Body of pancreas (tissue), 4 donors: ENCODE measurements at regions not wholly inside any gene's neighbourhood (a gene's known extent, or its start where the extent isn't known, plus 50 kb on each side); places are given as distances from the start of the nearest gene placed in this dataset.

Source experiments
- ATAC-seq: fragments of 150-250 bp; one replicate; pipeline ENCODE4 v1.9.1; 2016
- DNase-seq, 4 donors: peaks; one replicate each; pipeline ENCODE4 v3.0.0-alpha.2; 2019
- H3K27ac ChIP-seq, 4 donors: fragments of 200-600 bp; sonication (generic); 1 replicate in 3 of 4; 2 replicates in 1 of 4; pipeline versions ENCODE4 v1.5.1 to v1.6.1; 2016 to 2019; ENCODE audit warnings: mild to moderate bottlenecking in 1 of 4, mixed read lengths in 1 of 4, moderate library complexity in 1 of 4
- H3K27me3 ChIP-seq, 2 donors: fragments of 200-600 bp; sonication (generic); one replicate each; pipeline ENCODE4 v1.6.0; 2016; ENCODE audit warnings: mild to moderate bottlenecking in 1 of 2
- H3K36me3 ChIP-seq, 2 donors: fragments of 200-600 bp; sonication (generic); replicated peaks in 1 of 2; 2 replicates each; pipeline ENCODE4 v1.5.1; 2016; ENCODE audit warnings: low read depth in 2 of 2; ENCODE audit not compliant: insufficient read depth in 1 of 2
- H3K4me1 ChIP-seq: fragments of 200-600 bp; sonication (generic); one replicate; pipeline ENCODE4 v1.6.0; 2016
- H3K4me3 ChIP-seq, 2 donors: fragments of 200-600 bp; sonication (generic); 1 replicate in 1 of 2; 2 replicates in 1 of 2; pipeline ENCODE4 v1.5.1; 2016 to 2019
- H3K9me3 ChIP-seq, 3 donors: fragments of 200-600 bp; sonication (generic); 1 replicate in 2 of 3; 2 replicates in 1 of 3; pipeline ENCODE4 v1.5.1; 2016
- POLR2A ChIP-seq, 3 donors: fragments of 450-650 bp; IDR thresholded peaks; one replicate each; pipeline ENCODE4 v1.6.1; 2016; ENCODE audit warnings: antibody characterized with exemption in 3 of 3, mild to moderate bottlenecking in 2 of 3
- WGBS, 2 donors: methylation state at CpG; one replicate each; pipeline ENCODE4 v1.1.5; 2017; 5-methylcytosine and 5-hydroxymethylcytosine counted together
- intact Hi-C: fragments of 100-400 bp; cut with DNase I; formaldehyde crosslinking; loops from one replicate; pipeline ENCODE4 v1.15.1; 2023
- TF ChIP-seq, protein P1 (sequence below), 7 experiments: fragments of 450-650 bp in 4 of 7; fragments of 200-600 bp in 3 of 7; sonication (generic) in 3 of 7; IDR thresholded peaks; one replicate each; pipeline ENCODE4 v1.5.1; 2016 to 2019; ENCODE audit warnings: antibody characterized with exemption in 7 of 7

DNA sequence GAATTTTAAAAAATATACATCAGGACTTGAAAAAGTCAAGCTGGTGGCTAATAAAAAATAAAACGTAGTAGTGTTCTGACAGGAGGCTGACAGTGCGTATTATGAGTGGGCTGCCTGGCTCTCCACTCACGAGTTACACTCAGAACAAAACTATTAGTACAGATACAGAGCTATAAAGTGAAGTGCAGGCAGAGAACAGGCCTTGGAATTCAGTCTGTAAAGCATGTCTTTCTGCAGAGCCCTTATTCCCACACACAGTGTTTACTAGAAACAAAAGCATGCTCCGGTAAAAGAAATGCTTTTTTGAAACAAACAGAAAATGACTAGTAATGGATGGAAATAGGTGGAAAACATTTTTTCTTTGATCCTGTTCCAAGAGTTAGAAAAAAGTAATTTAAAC lies 334.7 kb downstream of the DIRAS2 start:
- no peak for DNase-seq
- TF ChIP-seq, protein P1, sequence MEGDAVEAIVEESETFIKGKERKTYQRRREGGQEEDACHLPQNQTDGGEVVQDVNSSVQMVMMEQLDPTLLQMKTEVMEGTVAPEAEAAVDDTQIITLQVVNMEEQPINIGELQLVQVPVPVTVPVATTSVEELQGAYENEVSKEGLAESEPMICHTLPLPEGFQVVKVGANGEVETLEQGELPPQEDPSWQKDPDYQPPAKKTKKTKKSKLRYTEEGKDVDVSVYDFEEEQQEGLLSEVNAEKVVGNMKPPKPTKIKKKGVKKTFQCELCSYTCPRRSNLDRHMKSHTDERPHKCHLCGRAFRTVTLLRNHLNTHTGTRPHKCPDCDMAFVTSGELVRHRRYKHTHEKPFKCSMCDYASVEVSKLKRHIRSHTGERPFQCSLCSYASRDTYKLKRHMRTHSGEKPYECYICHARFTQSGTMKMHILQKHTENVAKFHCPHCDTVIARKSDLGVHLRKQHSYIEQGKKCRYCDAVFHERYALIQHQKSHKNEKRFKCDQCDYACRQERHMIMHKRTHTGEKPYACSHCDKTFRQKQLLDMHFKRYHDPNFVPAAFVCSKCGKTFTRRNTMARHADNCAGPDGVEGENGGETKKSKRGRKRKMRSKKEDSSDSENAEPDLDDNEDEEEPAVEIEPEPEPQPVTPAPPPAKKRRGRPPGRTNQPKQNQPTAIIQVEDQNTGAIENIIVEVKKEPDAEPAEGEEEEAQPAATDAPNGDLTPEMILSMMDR (IDR thresholded peaks at IDR 0.05) = no peak
- no peak for TF ChIP-seq POLR2A (IDR thresholded peaks at IDR 0.05)
- H3K9me3 ChIP-seq = no peaks in the 10 kb centered on the region
- H3K27me3 ChIP-seq = no peaks in the 10 kb centered on the region
- no peaks in the 10 kb centered on the region for H3K4me1 ChIP-seq
- intact Hi-C loops = no loop called here
- H3K36me3 ChIP-seq = no peaks in the 10 kb centered on the region
- no peak overlapping the region for H3K27ac ChIP-seq
- H3K4me3 ChIP-seq = no peak overlapping the region
- ATAC-seq = no peak
- 59 to 73% methylated on average over 4 of the region's 4 CpGs for WGBS, 2 donors

DNA sequence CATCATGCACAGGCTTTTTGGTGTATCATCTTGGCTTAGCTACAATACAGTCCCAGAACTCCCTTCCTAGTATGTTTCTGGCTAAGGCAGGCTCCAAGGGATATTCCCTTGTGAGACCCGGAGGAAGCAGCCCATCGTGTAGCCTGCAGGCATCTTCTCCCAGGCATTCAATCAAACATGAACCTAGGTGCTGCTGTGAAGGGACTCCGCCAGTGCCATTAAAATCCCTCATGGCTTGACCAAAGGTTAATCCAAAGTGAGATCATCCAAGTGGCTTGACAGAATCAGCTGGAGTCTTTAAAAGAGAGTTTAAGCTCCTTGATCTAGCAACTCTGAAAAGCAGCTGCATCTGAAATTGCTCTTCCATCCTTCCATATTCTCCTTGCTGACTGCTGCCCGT lies 333.9 kb downstream of the DIRAS2 start:
- Histone ChIP-seq H3K27ac (no peak overlapping the region), H3K4me3 (no peak overlapping the region)
- no peak for DNase-seq

DNA sequence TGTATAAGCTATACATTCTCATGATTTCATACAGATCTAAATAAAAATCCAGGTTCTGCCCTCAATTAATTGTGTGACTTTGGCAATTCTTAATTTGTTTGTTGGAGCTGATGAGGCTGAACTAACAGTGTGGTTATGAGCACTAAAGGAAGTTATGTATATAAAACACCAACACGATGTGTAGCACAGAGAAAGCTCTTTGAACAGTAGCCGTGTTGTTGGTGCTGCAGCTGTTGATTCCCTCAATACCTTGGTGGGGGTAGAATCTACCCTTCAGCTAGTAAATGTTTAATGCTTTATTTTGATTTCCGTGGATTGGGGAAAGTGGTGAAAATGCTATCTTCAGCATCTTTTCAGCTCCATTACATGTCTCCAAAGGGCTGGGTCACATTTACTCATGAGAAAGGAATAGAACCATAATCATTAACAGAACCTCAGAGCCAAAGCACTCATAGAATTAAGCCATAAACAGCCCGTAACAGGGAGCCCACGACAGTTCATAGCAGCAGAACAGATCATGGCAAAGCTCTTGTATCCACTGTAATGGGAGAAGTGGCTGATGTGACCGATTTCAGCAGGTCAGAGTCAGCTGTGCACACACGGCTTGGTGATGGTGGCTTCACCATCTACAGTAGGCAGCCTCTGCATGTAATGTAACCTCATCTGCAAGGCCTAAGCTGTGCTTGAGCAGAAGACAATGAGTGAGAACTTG lies 332.7 kb downstream of the DIRAS2 start:
- intact Hi-C loops = no loop called here
- DNase-seq (peak in 1 of 4 donors; percentile 25), ATAC-seq (no peak)
- Histone ChIP-seq H3K4me3 (no peak overlapping the region), H3K9me3 (no peaks in the 10 kb centered on the region), H3K27ac (no peak overlapping the region), H3K27me3 (no peaks in the 10 kb centered on the region), H3K36me3 (no peaks in the 10 kb centered on the region), H3K4me1 (no peaks in the 10 kb centered on the region)
- WGBS, 2 donors = 68 to 72% methylated on average over 7 of the region's 7 CpGs
- no peak for TF ChIP-seq POLR2A (IDR thresholded peaks at IDR 0.05)
- TF ChIP-seq, protein P1 (IDR thresholded peaks at IDR 0.05) = no peak

More for the DNA sequence above, 333.9 kb downstream of the DIRAS2 start:
- 82 to 83% methylated on average over 4 of the region's 4 CpGs for WGBS, 2 donors
- Histone ChIP-seq H3K36me3 (no peaks in the 10 kb centered on the region), H3K4me1 (no peaks in the 10 kb centered on the region), H3K9me3 (no peaks in the 10 kb centered on the region), H3K27me3 (no peaks in the 10 kb centered on the region)
- ATAC-seq = no peak
- TF ChIP-seq, protein P1 (IDR thresholded peaks at IDR 0.05) = no peak
- TF ChIP-seq POLR2A (IDR thresholded peaks at IDR 0.05) = no peak
- intact Hi-C loops = no loop called here

DNA sequence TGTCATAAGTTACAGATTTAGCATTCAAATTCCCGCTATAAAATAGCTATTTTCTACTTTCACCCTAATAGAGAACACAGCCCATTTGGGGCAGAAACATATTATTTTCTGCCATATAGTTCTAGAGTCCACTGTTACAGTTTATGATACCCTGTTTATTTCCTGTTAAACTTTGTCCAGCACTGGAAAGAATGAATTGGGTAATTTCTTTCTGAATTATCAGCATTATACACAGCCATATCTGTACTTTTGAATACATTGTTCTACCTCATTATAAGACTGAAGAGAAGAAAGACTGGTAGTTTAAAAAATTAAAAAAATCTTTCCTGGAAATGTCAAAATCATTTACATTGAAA lies 332.1 kb downstream of the DIRAS2 start:
- no peak for DNase-seq
- Histone ChIP-seq H3K4me1 (no peaks in the 10 kb centered on the region), H3K36me3 (no peaks in the 10 kb centered on the region), H3K27ac (no peak overlapping the region), H3K4me3 (no peak overlapping the region), H3K9me3 (no peaks in the 10 kb centered on the region), H3K27me3 (no peaks in the 10 kb centered on the region)
- 77 to 95% methylated on average over 1 of the region's 1 CpG for WGBS, 2 donors
- intact Hi-C loops = no loop called here
- TF ChIP-seq, protein P1 (IDR thresholded peaks at IDR 0.05) = no peak
- no peak for TF ChIP-seq POLR2A (IDR thresholded peaks at IDR 0.05)
- ATAC-seq = no peak

DNA sequence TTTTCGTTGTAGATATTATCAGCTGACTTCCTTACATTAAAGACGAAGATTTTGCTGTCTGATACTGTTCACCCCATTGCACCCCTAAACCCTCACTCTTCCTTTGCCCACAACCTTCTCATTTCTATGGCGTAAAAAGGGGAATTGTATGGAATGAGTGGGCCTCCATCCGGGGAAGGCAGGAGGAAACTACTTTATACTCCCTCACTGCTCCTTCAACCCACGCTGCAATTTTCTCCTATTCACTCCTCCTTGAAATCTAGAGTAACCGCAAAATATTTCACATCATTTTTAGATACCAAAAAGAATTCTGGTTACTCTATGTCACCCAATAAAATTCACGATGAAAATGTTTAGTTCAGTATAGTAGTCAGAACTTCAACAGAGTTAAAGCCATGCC lies 330.8 kb downstream of the DIRAS2 start:
- DNase-seq (no peak), ATAC-seq (no peak)
- Histone ChIP-seq H3K4me3 (no peak overlapping the region), H3K9me3 (no peaks in the 10 kb centered on the region), H3K27me3 (no peaks in the 10 kb centered on the region), H3K36me3 (no peaks in the 10 kb centered on the region), H3K27ac (no peak overlapping the region), H3K4me1 (no peaks in the 10 kb centered on the region)
- intact Hi-C loops = no loop called here
- WGBS, 2 donors = 64 to 79% methylated on average over 7 of the region's 7 CpGs
- no peak for TF ChIP-seq POLR2A (IDR thresholded peaks at IDR 0.05)
- TF ChIP-seq, protein P1 (IDR thresholded peaks at IDR 0.05) = no peak
